H1 (cell line): ENCODE measurements at regions not wholly inside any gene's neighbourhood (a gene's known extent, or its start where the extent isn't known, plus 50 kb on each side); places are given as distances from the start of the nearest gene placed in this dataset.

ENCODE experiments used
- CEBPB ChIP-seq: IDR thresholded peaks from 2 replicates; pipeline ENCODE4 v1.6.1; 2012; ENCODE audit warnings: low read depth, low read length
- RXRA ChIP-seq: IDR thresholded peaks from 2 replicates; pipeline ENCODE4 v1.6.1; 2011; ENCODE audit warnings: low read depth, mild to moderate bottlenecking, low read length, moderate library complexity; ENCODE audit not compliant: insufficient read depth

DNA sequence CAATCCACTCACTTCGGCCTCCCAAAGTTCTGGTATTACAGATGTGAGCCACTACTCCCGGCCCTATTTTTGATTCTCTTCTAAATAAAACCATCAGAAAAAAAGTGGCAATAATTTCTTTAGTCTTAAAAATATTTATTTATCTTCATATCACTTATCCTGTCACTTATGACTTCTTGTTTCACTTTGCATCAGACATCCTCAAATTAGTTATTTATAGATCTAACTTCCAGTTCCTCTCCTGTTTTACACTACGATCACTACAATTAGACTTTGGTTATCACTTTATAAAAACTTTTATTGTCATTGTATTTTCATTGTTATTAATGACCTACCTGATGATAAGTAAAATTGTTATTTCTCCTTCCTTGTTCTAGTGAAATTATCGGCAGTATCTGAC lies 783.4 kb upstream of the BRINP3 start (continued):
- TF ChIP-seq CEBPB (no peak), RXRA (no peak)
